SK-N-MC (cell line): ENCODE measurements at regions not wholly inside any gene's neighbourhood (a gene's known extent, or its start where the extent isn't known, plus 50 kb on each side); places are given as distances from the start of the nearest gene placed in this dataset.

Experiments used
- EZH2 ChIP-seq: fragments of 200-600 bp; sonication (generic); IDR thresholded peaks from one replicate; pipeline ENCODE4 v1.6.1; 2017; ENCODE audit warnings: antibody characterized with exemption
- POLR2AphosphoS5 ChIP-seq: IDR thresholded peaks from 2 replicates; pipeline ENCODE4 v1.6.1; 2012; ENCODE audit warnings: mild to moderate bottlenecking, low read depth, low read length, borderline replicate concordance

GRCh38 chr5:5643481-5643880 lies 221.0 kb downstream of the ICE1 start:
- no peak for TF ChIP-seq EZH2
- TF ChIP-seq POLR2AphosphoS5, result no peak
